HUES64 (cell line): ENCODE measurements at regions not wholly inside any gene's neighbourhood (a gene's known extent, or its start where the extent isn't known, plus 50 kb on each side); places are given as distances from the start of the nearest gene placed in this dataset.
"Not testable (repeated sequence)": the region's sequence is repeated elsewhere in the genome, so short reads cannot be mapped to it uniquely, and the experiment has no call there.

ENCODE experiments used
- H3K27ac ChIP-seq: 2 replicates; pipeline ENCODE4 v1.7.0; 2013; ENCODE audit warnings: low read depth, low read length, inconsistent platforms
- H3K27me3 ChIP-seq: 2 replicates; pipeline ENCODE4 v1.6.1; 2013; ENCODE audit warnings: mild to moderate bottlenecking, low read length; ENCODE audit not compliant: insufficient read depth
- H3K36me3 ChIP-seq: 2 replicates; pipeline ENCODE4 v1.6.1; 2013; ENCODE audit warnings: mild to moderate bottlenecking, low read length; ENCODE audit not compliant: insufficient read depth
- H3K4me1 ChIP-seq: 2 replicates; pipeline ENCODE4 v1.6.1; 2013; ENCODE audit warnings: mild to moderate bottlenecking, low read length, moderate library complexity; ENCODE audit not compliant: insufficient read depth
- H3K4me3 ChIP-seq: 2 replicates; pipeline ENCODE4 v1.5.1; 2013; ENCODE audit warnings: mild to moderate bottlenecking, low read length, moderate library complexity
- H3K9ac ChIP-seq: 2 replicates; pipeline ENCODE4 v1.6.1; 2013; ENCODE audit warnings: mild to moderate bottlenecking, low read depth, low read length
- H3K9me3 ChIP-seq: 2 replicates; pipeline ENCODE4 v1.6.1; 2013; ENCODE audit warnings: low read depth, low read length; ENCODE audit not compliant: insufficient read depth
- WGBS: fragments of 150-250, 120-280 bp; methylation state at CpG from one replicate; pipeline ENCODE4 v1.1.7; 2013; ENCODE audit warnings: missing lambda C conversion rate; 5-methylcytosine and 5-hydroxymethylcytosine counted together

DNA sequence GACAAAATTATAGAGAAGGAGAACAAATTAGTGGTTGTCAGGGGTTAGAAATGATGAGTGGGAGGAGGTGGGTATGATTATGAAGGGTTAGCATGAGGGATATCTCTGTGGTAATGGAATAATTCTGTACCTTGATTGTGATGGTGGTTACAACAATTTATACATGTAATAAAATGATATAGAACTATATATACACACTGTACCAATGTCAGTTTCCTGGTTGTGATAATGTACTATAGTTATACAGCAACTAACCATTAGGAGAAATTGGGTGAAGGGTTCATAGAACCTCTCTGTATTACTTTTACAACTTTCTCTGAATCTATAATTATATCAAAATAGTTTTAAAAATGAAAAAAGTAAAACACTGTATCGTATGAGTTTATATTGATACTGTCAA, 148.1 kb downstream of the ZNF621 start:
- WGBS = no CpG with 5 or more reads among the region's 1 CpG
- no peak overlapping the region for H3K27ac ChIP-seq
- H3K4me3 ChIP-seq = no peak overlapping the region
- H3K9me3 ChIP-seq = peaks cover 6% of the 10 kb centered on the region; the same call in 1 of the 2 replicates
- peaks cover 9% of the 10 kb centered on the region; the same call in 1 of the 2 replicates for H3K4me1 ChIP-seq
- H3K9ac ChIP-seq = no peak overlapping the region
- no peaks in the 10 kb centered on the region for H3K27me3 ChIP-seq
- H3K36me3 ChIP-seq = no peaks in the 10 kb centered on the region

DNA sequence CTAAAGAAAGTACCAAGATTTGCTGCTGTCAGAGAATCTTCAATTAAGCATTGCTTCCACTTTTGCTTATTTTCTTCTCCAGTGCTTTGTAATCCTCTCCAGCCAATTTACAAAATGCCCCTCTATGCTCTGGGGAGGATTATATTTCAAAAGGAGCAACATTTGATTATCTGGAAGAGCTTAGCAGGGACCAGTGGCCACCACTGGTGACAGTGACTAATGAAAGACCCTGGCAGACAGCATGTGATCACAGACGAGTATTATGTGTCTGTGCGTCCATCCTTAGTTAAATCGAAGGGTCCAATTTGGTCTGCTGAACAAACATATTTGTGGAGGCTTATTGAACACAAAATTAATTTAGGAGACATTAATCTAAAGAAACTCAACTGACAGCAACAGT, 152.6 kb downstream of the ZNF621 start:
- no peak overlapping the region for H3K9ac ChIP-seq
- H3K4me1 ChIP-seq = peaks cover 20% of the 10 kb centered on the region; the same call in 1 of the 2 replicates
- WGBS = 92% methylated on average over 3 of the region's 3 CpGs
- peaks cover 6% of the 10 kb centered on the region; the same call in 1 of the 2 replicates for H3K9me3 ChIP-seq
- H3K27me3 ChIP-seq = no peaks in the 10 kb centered on the region
- H3K27ac ChIP-seq = peak overlapping the region; percentile 5; the same call in 1 of the 2 replicates
- H3K36me3 ChIP-seq = no peaks in the 10 kb centered on the region
- no peak overlapping the region for H3K4me3 ChIP-seq

DNA sequence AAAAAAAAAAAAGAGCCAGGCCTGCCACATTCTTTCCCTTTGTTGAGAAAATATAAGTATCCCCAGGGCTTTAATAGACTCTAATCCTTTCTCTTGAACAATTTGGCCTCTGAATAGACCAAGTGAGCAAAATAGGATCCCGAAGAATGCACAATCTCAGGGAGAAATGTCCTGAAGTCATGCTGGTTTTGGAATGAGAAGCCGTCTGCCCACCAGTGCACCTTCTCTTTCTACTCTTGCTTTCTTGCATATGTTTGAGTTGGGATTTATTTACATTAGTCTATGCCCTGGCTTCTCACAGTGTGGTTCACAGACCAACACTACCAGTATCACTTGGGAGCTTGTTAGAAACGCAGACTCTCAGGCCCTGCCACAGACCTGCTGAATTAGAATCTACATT, 153.0 kb downstream of the ZNF621 start:
- Histone ChIP-seq H3K27me3 (no peaks in the 10 kb centered on the region), H3K36me3 (no peaks in the 10 kb centered on the region), H3K9me3 (peaks cover 6% of the 10 kb centered on the region; the same call in 1 of the 2 replicates), H3K4me3 (no peak overlapping the region), H3K4me1 (peaks cover 20% of the 10 kb centered on the region; the same call in 1 of the 2 replicates), H3K27ac (peak overlapping the region; percentile 29; the same call in 1 of the 2 replicates), H3K9ac (no peak overlapping the region)
- WGBS = 87% methylated on average over 3 of the region's 3 CpGs

DNA sequence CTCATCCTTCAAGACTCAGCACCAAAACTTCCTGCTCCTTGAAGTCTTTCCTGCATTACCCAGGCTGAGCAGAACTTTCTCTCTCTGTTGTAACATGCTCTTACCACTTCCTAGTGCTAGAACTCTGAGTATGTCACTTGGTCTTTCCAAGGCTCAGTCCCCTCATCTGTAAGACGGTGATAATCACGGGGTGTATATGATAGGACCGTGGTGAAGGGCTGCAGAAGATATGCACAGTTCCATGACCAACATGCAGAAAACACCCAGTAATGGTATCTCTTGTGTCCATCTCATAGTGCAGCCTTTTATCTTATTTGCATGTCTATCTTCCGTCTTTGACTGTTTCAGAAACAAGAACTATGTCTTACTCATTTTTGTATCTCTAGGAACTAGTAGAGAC, 154.5 kb downstream of the ZNF621 start:
- no peaks in the 10 kb centered on the region for H3K36me3 ChIP-seq
- no peaks in the 10 kb centered on the region for H3K27me3 ChIP-seq
- no peak overlapping the region for H3K27ac ChIP-seq
- 100% methylated on average over 4 of the region's 4 CpGs for WGBS
- H3K9ac ChIP-seq = no peak overlapping the region
- peaks cover 20% of the 10 kb centered on the region; the same call in 1 of the 2 replicates for H3K4me1 ChIP-seq
- H3K9me3 ChIP-seq = peaks cover 5% of the 10 kb centered on the region; the same call in 1 of the 2 replicates
- no peak overlapping the region for H3K4me3 ChIP-seq

DNA sequence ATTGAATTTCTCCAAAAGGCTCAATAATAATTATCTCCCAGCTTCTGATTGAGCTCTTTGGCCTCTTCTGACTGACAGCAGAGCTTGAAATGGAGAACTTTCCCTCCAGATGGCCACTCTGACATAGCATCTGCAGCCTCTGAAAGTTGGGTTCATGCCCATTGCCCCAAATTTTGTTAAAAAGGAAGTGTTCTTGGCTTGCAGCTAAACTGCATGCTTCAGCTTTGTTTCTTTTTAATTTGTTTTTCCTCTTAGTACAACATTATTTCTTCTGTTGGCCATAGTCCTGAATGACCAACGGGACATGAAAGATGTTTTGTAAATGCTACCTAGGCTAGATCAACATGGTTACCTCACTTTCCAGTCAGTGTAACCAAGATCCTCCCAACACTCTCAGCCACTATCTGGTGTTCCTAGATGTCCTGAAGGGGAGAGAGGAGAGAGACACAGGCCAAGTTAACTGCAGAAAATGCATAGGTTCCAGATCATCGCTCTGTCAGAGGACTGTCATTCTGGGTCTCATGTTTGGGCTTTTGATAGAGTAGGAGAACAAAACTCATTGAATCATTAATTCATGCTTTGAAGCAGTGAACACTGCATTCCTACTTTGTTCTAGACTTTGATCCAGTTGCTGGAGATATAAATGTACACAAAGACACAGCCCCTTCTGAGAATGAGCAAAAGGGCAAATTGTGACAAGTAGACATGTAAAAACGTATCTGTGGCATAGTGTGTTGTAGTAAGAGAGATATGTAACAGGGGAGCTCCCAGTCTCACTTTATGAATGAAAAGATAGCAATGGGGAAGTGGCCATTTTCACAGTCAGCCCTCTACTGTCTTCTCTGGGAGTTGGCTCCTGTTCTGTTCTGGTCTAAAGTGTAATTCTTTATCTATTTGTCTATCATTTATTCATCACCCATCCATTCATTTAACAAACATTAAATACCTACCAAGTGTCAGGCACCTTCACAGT, 156.2 kb downstream of the ZNF621 start:
- no peak overlapping the region for H3K27ac ChIP-seq
- no peaks in the 10 kb centered on the region for H3K27me3 ChIP-seq
- peaks cover 20% of the 10 kb centered on the region; the same call in 1 of the 2 replicates for H3K4me1 ChIP-seq
- no peak overlapping the region for H3K4me3 ChIP-seq
- H3K36me3 ChIP-seq = no peaks in the 10 kb centered on the region
- no peak overlapping the region for H3K9ac ChIP-seq
- WGBS = 96% methylated on average over 3 of the region's 3 CpGs
- H3K9me3 ChIP-seq = no peaks in the 10 kb centered on the region

DNA sequence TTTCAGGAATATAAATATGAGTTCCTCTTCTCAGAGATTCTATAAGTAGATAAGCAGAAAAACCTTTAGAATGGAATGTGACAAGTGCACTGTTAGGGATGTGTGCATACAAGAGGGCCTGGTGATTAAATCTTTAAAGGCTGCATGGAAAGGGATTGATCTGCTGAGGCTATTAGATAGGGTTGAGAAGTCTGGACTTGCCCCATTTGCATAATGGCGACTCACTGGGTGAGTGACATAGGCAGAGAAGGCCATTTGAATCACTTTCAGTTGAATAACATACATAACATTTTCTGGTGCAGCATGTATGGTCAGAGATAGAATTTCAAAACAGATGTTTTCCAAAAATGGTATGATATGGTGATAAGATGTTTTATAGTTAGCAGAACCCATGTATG, 156.9 kb downstream of the ZNF621 start:
- Histone ChIP-seq H3K9me3 (no peaks in the 10 kb centered on the region), H3K4me1 (peaks cover 20% of the 10 kb centered on the region; the same call in 1 of the 2 replicates), H3K36me3 (no peaks in the 10 kb centered on the region), H3K27ac (no peak overlapping the region), H3K9ac (no peak overlapping the region), H3K27me3 (no peaks in the 10 kb centered on the region), H3K4me3 (no peak overlapping the region)
- WGBS = 62% methylated on average over 1 of the region's 1 CpG

DNA sequence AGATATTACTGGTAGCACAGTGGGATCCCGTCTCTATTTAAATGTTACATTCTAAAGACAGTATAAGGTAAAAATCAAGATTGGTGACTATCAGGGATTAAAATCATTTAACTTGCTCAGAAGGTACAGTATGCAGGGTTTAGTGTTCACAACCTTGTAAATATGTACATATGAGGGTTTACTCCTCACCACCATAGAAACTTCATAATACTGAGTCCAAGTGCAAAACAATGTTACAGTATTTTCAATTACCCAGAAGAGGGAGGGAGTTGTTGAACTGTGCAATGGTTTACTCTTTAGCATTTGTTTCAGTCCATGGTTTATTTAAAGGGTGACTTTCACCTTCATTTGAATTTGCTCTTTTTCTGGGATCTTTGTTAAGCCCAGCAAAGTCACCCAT, 165.1 kb downstream of the ZNF621 start:
- H3K27me3 ChIP-seq = no peaks in the 10 kb centered on the region
- WGBS = 90% methylated on average over 1 of the region's 1 CpG
- H3K9ac ChIP-seq = no peak overlapping the region
- no peaks in the 10 kb centered on the region for H3K36me3 ChIP-seq
- H3K27ac ChIP-seq = no peak overlapping the region
- no peaks in the 10 kb centered on the region for H3K4me1 ChIP-seq
- no peaks in the 10 kb centered on the region for H3K9me3 ChIP-seq
- no peak overlapping the region for H3K4me3 ChIP-seq

DNA sequence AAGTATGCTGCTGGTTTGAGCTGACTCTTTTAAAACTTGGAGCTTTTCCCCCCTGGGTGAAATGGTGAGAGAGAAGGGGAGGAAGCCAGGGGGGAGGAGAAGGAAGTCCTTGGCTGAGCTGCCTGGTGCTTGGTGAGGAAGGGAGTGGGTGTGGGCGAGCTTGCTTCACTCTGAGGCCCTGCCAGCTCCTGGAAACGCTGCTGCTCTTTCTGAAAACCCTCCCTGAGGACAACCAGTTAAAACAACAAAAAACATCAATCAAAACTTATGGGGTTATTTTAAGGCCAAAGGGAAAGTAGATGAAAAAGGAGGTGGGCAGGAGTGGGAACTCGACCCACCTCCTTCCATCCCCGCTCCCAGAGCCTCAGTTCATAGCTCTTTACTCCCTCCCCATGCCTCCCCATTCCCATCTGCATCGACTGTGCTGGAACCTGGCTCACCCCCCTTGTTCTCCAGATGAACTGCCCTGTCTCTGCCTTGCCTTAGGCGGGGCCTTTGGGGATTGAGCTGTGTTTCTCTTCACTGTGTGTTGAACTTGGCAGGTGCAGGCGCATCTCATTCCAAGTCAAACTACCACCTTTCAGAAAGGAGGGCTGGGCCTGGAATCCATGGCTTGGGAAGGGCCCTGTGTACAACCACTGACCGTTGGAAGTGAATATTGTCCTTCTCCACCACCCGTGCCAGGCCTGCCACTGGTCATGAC, 166.1 kb downstream of the ZNF621 start:
- Histone ChIP-seq H3K9ac (no peak overlapping the region), H3K4me1 (no peaks in the 10 kb centered on the region), H3K9me3 (no peaks in the 10 kb centered on the region), H3K36me3 (no peaks in the 10 kb centered on the region), H3K27me3 (no peaks in the 10 kb centered on the region), H3K4me3 (no peak overlapping the region), H3K27ac (no peak overlapping the region)
- 87% methylated on average over 8 of the region's 9 CpGs for WGBS

DNA sequence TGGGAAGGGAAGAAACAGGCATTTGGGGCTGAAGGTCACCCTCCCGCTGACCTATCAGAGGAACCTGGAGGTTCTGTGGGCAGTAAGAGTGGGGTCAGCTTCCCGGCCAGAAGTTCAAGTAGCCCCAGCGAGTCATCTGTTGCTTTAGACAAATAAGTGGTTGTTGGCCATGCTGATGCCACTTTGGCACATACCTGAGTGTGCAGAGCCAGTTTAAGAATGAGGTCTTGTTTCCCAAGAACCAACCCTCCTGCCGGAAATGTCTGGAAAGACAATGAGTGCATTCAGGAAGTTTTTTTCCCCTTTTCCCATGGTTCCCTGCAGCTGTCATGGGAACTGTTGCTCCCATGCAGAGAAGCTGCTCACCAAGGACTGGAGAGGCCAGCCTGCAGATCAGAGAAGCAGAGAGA, 166.7 kb downstream of the ZNF621 start:
- Histone ChIP-seq H3K36me3 (no peaks in the 10 kb centered on the region), H3K4me3 (no peak overlapping the region), H3K4me1 (no peaks in the 10 kb centered on the region), H3K9me3 (no peaks in the 10 kb centered on the region), H3K27me3 (no peaks in the 10 kb centered on the region), H3K9ac (no peak overlapping the region), H3K27ac (no peak overlapping the region)
- 96% methylated on average over 4 of the region's 4 CpGs for WGBS

DNA sequence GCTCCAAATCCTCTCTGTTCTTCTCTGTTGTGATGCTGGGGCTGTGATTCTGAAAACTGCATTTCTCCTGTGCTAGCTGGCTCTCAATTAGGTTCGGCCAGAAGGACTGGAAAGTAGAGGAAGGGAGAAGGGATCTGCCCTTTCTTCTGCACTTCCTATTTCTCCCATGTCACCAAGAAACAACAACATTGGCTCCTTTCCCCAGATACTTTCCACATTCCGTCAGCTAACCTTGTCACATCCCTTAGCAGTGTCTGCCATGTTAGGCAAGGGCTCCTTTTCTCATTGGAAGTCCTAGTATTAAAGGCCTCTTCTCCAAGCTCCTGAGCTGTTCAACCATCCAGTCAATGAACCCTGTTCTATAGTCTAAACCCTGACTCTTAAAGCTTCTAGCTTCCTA, 171.1 kb downstream of the ZNF621 start:
- H3K9ac ChIP-seq = no peak overlapping the region
- H3K9me3 ChIP-seq = peaks cover 6% of the 10 kb centered on the region
- H3K4me1 ChIP-seq = no peaks in the 10 kb centered on the region
- WGBS = 93% methylated on average over 2 of the region's 2 CpGs
- no peaks in the 10 kb centered on the region for H3K27me3 ChIP-seq
- no peak overlapping the region for H3K27ac ChIP-seq
- H3K4me3 ChIP-seq = no peak overlapping the region
- no peaks in the 10 kb centered on the region for H3K36me3 ChIP-seq

DNA sequence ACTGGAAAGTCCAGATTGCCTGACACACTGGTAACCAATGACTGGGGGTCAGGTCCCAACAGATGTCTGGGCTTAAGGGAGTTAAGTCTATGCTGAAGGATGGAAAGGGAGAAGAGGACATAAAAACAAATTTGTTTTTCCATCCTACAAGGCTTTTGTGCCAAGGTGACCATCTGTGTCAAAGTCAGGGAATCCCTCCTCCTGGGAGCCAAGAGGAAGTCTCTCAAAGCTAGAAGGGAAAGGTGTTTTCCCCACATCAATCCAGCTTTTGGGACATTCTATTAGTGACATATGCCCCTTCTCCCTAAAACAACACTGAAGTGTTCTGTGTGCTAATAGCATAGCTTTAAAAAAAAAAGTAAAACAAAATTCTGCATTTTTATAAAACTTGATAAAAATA, 173.9 kb downstream of the ZNF621 start:
- H3K4me3 ChIP-seq, H3K27ac ChIP-seq, H3K9ac ChIP-seq, H3K4me1 ChIP-seq, H3K27me3 ChIP-seq, H3K36me3 ChIP-seq: not testable (repeated sequence)
- H3K9me3 ChIP-seq = peaks cover 18% of the 10 kb centered on the region
